KMS-11 (cell line): ENCODE measurements at regions not wholly inside any gene's neighbourhood (a gene's known extent, or its start where the extent isn't known, plus 50 kb on each side); places are given as distances from the start of the nearest gene placed in this dataset.

ENCODE experiments used
- H2AFZ ChIP-seq: fragments of 200-600 bp; sonication (generic); 2 replicates; pipeline ENCODE4 v1.6.1; 2016; ENCODE audit warnings: antibody characterized with exemption, mixed run types, low read depth
- H3K27ac ChIP-seq: fragments of 200-600 bp; sonication (generic); 2 replicates; pipeline ENCODE4 v1.6.1; 2016; ENCODE audit warnings: mild to moderate bottlenecking, mixed run types
- H3K27me3 ChIP-seq: fragments of 200-600 bp; sonication (generic); 2 replicates; pipeline ENCODE4 v1.6.1; 2017; ENCODE audit warnings: mild to moderate bottlenecking, low read depth, mixed run types, moderate library complexity; ENCODE audit not compliant: insufficient read depth
- H3K36me3 ChIP-seq: fragments of 200-600 bp; sonication (generic); 2 replicates; pipeline ENCODE4 v1.6.1; 2017; ENCODE audit warnings: mild to moderate bottlenecking, mixed run types; ENCODE audit not compliant: insufficient read depth
- H3K4me1 ChIP-seq: fragments of 200-600 bp; sonication (generic); 2 replicates; pipeline ENCODE4 v1.6.1; 2016; ENCODE audit warnings: mild to moderate bottlenecking, low read depth, mixed run types; ENCODE audit not compliant: poor library complexity, severe bottlenecking
- H3K4me2 ChIP-seq: fragments of 200-600 bp; sonication (generic); 2 replicates; pipeline ENCODE4 v1.7.0; 2016; ENCODE audit warnings: mild to moderate bottlenecking, mixed run types
- H3K4me3 ChIP-seq: fragments of 200-600 bp; sonication (generic); IDR thresholded peaks from 2 replicates; pipeline ENCODE4 v1.6.1; 2017; ENCODE audit warnings: low read depth, low read length, mixed read lengths; ENCODE audit not compliant: insufficient read depth
- H3K79me2 ChIP-seq: fragments of 200-600 bp; sonication (generic); 2 replicates; pipeline ENCODE4 v1.6.1; 2016; ENCODE audit warnings: low read depth, mixed run types; ENCODE audit not compliant: insufficient read depth
- H3K9ac ChIP-seq: fragments of 200-600 bp; sonication (generic); 2 replicates; pipeline ENCODE4 v1.6.1; 2016; ENCODE audit warnings: mild to moderate bottlenecking, mixed run types
- H4K20me1 ChIP-seq: fragments of 200-600 bp; sonication (generic); 2 replicates; pipeline ENCODE4 v1.6.1; 2016; ENCODE audit warnings: mild to moderate bottlenecking, mixed run types; ENCODE audit not compliant: insufficient read depth
- CTCF ChIP-seq: fragments of 200-600 bp; sonication (generic); conservative IDR thresholded peaks from 2 replicates; pipeline ENCODE4 v1.6.1; 2017; ENCODE audit warnings: low read depth, mild to moderate bottlenecking, antibody characterized with exemption, low read length, moderate library complexity, mixed read lengths

GRCh38 chr3:66705076-66705475 is 204.3 kb upstream of the LRIG1 start:
- no peak overlapping the region for H3K9ac ChIP-seq
- H3K4me2 ChIP-seq: no peak overlapping the region
- H3K36me3 ChIP-seq: no peaks in the 10 kb centered on the region
- no peaks in the 10 kb centered on the region for H4K20me1 ChIP-seq
- H3K4me1 ChIP-seq: no peaks in the 10 kb centered on the region
- no peak overlapping the region for H3K4me3 ChIP-seq
- no peak overlapping the region for H3K27ac ChIP-seq
- H3K79me2 ChIP-seq: no peaks in the 10 kb centered on the region
- no peak for TF ChIP-seq CTCF
- no peaks in the 10 kb centered on the region for H3K27me3 ChIP-seq
- no peak overlapping the region for H2AFZ ChIP-seq

DNA sequence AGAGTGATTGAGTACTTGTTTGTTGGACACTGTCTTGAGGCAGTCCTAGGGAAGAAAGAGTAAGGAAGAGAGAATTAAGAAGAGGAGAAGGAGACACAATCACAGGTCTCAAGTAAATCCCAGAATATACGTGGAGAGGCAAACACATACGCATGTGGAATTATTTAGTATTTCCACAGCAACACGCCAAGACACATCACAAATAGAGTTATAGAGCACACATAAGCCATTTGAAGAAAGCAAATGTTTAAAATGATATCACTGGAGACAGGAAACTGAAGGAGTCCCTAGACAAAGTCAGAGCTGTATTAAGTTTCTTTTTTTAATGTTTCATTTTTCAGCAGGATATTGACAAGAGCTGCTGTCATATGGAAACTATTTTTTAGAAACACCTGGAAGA is 206.1 kb upstream of the LRIG1 start:
- no peak overlapping the region for H3K4me2 ChIP-seq
- no peaks in the 10 kb centered on the region for H4K20me1 ChIP-seq
- H2AFZ ChIP-seq: no peak overlapping the region
- no peak for TF ChIP-seq CTCF
- no peaks in the 10 kb centered on the region for H3K4me1 ChIP-seq
- no peak overlapping the region for H3K9ac ChIP-seq
- no peaks in the 10 kb centered on the region for H3K79me2 ChIP-seq
- no peak overlapping the region for H3K27ac ChIP-seq
- no peak overlapping the region for H3K4me3 ChIP-seq
- no peaks in the 10 kb centered on the region for H3K36me3 ChIP-seq
- H3K27me3 ChIP-seq: no peaks in the 10 kb centered on the region

DNA sequence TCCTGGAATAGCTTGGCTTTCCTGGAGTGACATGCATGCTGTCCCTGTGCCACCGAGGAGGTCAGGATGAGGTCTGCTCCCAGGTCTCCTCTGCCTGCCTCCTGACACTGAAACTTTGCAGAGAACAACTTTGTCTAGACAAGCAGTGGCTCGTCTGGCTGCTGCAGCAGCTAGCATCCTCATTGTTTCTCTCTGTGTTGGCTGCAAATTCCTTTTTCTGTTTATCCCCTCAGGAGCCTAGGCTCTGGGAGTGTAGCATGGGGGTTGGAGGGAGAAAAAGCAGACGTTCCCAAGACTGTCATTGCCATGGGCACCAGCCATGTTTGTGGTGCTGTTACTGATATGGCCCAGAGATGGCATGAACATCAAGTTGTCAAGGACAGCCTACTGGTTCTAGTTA is 208.7 kb upstream of the LRIG1 start:
- H4K20me1 ChIP-seq: no peaks in the 10 kb centered on the region
- H3K27ac ChIP-seq: no peak overlapping the region
- H3K9ac ChIP-seq: no peak overlapping the region
- no peak for TF ChIP-seq CTCF
- H3K4me1 ChIP-seq: no peaks in the 10 kb centered on the region
- H3K4me3 ChIP-seq: no peak overlapping the region
- no peak overlapping the region for H2AFZ ChIP-seq
- H3K79me2 ChIP-seq: no peaks in the 10 kb centered on the region
- no peak overlapping the region for H3K4me2 ChIP-seq
- no peaks in the 10 kb centered on the region for H3K27me3 ChIP-seq
- no peaks in the 10 kb centered on the region for H3K36me3 ChIP-seq

DNA sequence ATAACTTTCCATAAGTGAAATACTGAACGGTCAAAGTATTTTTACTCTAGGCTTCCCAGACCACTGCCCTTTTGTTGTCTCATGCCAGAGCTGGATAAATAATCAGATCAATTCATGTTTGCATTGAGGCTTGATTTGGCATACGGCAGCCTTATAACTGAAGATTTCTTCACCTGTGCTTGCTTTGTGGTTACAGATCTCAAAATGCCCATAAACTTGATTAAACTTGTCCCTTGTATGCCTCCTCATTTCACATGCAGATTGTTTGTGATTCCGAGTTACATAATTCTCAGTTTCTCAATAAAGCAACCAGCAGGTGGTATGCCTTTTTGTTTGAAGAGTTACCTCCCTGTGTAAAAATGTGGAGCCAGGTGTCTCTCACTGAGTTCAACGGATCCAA is 211.4 kb upstream of the LRIG1 start:
- TF ChIP-seq CTCF: no peak
- H3K4me2 ChIP-seq: no peak overlapping the region
- no peak overlapping the region for H2AFZ ChIP-seq
- no peaks in the 10 kb centered on the region for H3K27me3 ChIP-seq
- no peaks in the 10 kb centered on the region for H3K79me2 ChIP-seq
- H3K4me1 ChIP-seq: no peaks in the 10 kb centered on the region
- no peak overlapping the region for H3K9ac ChIP-seq
- no peak overlapping the region for H3K4me3 ChIP-seq
- H4K20me1 ChIP-seq: no peaks in the 10 kb centered on the region
- H3K27ac ChIP-seq: no peak overlapping the region
- H3K36me3 ChIP-seq: no peaks in the 10 kb centered on the region

GRCh38 chr3:66713921-66714320 is 213.1 kb upstream of the LRIG1 start:
- Histone ChIP-seq H4K20me1 (no peaks in the 10 kb centered on the region), H3K27ac (no peak overlapping the region), H3K4me2 (no peak overlapping the region), H3K4me1 (no peaks in the 10 kb centered on the region), H3K36me3 (no peaks in the 10 kb centered on the region), H3K9ac (no peak overlapping the region), H3K27me3 (no peaks in the 10 kb centered on the region), H2AFZ (no peak overlapping the region), H3K4me3 (no peak overlapping the region), H3K79me2 (no peaks in the 10 kb centered on the region)
- no peak for TF ChIP-seq CTCF
